ENCODE measurements at regions not wholly inside any gene's neighbourhood (a gene's known extent, or its start where the extent isn't known, plus 50 kb on each side); places are given as distances from the start of the nearest gene placed in this dataset.

DNA sequence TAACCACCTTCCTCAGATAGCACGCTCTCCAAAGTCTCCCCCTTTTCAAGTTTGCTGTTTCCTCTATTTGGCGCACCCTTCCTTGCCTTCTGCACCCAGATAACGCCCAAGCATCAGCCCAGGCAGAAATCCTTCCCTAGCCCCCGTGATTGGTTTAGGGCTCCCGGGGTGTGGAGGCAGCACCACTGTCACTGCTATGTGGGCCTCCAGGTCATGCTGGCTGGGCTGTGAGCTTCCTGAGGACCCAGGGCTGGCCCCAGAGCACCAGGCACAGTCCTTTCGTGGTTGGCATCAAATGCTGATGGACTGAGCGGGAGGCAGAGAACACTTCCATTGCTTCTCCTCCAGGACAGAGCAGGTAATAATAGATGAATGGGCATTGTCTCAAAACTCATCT, 311.4 kb downstream of the BCL11B start:
- H3K4me1 Mint-ChIP-seq = peaks cover 13% of the 10 kb centered on the region in 2 donors
- Histone ChIP-seq H3K9me3 (ENCODE audit: control insufficient read depth, insufficient read depth, low read length) (no peaks in the 10 kb centered on the region), H3K27me3 (ENCODE audit: control insufficient read depth, insufficient read depth, low read length) (no peaks in the 10 kb centered on the region), H3K4me1 (ENCODE audit: control insufficient read depth, insufficient read depth, low read length) (peaks cover 18% of the 10 kb centered on the region), H3K36me3 (ENCODE audit: control insufficient read depth, insufficient read depth, low read length) (no peaks in the 10 kb centered on the region), H3K4me3 (ENCODE audit: low read length) (no peak overlapping the region), H3K27ac (ENCODE audit: low read length) (no peak overlapping the region)
- 82% methylated on average over 7 of the region's 7 CpGs for WGBS (ENCODE audit: insufficient coverage)
- no peaks in the 10 kb centered on the region for H3K9me3 Mint-ChIP-seq
- DNase-seq = no peak
- peaks cover 6 to 13% of the 10 kb centered on the region in 2 donors for H3K27me3 Mint-ChIP-seq (ENCODE audit: low read depth in 2 of 2)
- H3K27ac Mint-ChIP-seq = no peak overlapping the region
- H3K4me3 Mint-ChIP-seq = no peak overlapping the region
- no peak for ATAC-seq
- TF ChIP-seq, protein P1, sequence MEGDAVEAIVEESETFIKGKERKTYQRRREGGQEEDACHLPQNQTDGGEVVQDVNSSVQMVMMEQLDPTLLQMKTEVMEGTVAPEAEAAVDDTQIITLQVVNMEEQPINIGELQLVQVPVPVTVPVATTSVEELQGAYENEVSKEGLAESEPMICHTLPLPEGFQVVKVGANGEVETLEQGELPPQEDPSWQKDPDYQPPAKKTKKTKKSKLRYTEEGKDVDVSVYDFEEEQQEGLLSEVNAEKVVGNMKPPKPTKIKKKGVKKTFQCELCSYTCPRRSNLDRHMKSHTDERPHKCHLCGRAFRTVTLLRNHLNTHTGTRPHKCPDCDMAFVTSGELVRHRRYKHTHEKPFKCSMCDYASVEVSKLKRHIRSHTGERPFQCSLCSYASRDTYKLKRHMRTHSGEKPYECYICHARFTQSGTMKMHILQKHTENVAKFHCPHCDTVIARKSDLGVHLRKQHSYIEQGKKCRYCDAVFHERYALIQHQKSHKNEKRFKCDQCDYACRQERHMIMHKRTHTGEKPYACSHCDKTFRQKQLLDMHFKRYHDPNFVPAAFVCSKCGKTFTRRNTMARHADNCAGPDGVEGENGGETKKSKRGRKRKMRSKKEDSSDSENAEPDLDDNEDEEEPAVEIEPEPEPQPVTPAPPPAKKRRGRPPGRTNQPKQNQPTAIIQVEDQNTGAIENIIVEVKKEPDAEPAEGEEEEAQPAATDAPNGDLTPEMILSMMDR (IDR thresholded peaks at IDR 0.05) = no peak
- no peaks in the 10 kb centered on the region for H3K36me3 Mint-ChIP-seq
- intact Hi-C loops (cut with micrococcal nuclease) = no loop called here

DNA sequence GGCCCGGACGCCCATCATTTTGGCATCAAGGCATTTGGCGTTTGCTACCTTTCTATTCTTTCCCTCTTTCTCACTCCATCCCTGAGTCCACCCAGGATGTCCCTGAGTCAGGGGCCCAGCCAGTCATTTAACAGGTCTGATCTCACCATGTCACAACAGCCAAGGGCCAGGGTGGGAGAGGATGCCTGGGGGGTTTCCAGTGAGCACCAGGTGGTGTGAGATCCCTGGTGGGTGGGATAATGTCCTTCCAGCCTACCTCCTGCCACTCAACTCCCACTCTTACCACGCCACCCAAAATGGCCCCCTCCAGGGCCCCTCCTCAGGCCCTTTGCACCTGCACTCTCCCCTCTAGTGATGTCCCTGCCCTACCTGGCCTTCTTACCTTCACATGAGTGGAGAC, 310.8 kb downstream of the BCL11B start:
- Mint-ChIP-seq H3K4me3 (no peak overlapping the region), H3K36me3 (no peaks in the 10 kb centered on the region), H3K9me3 (no peaks in the 10 kb centered on the region), H3K27ac (no peak overlapping the region), H3K27me3 (ENCODE audit: low read depth in 2 of 2) (peaks cover 6 to 13% of the 10 kb centered on the region in 2 donors), H3K4me1 (peaks cover 15% of the 10 kb centered on the region in 2 donors)
- Histone ChIP-seq H3K36me3 (ENCODE audit: control insufficient read depth, insufficient read depth, low read length) (no peaks in the 10 kb centered on the region), H3K4me3 (ENCODE audit: low read length) (no peak overlapping the region), H3K4me1 (ENCODE audit: control insufficient read depth, insufficient read depth, low read length) (peaks cover 18% of the 10 kb centered on the region), H3K27ac (ENCODE audit: low read length) (no peak overlapping the region), H3K9me3 (ENCODE audit: control insufficient read depth, insufficient read depth, low read length) (no peaks in the 10 kb centered on the region), H3K27me3 (ENCODE audit: control insufficient read depth, insufficient read depth, low read length) (no peaks in the 10 kb centered on the region)
- intact Hi-C loops (cut with micrococcal nuclease) = no loop called here
- ATAC-seq (no peak), DNase-seq (no peak)
- 90% methylated on average over 4 of the region's 4 CpGs for WGBS (ENCODE audit: insufficient coverage)
- TF ChIP-seq, protein P1 (IDR thresholded peaks at IDR 0.05) = no peak

DNA sequence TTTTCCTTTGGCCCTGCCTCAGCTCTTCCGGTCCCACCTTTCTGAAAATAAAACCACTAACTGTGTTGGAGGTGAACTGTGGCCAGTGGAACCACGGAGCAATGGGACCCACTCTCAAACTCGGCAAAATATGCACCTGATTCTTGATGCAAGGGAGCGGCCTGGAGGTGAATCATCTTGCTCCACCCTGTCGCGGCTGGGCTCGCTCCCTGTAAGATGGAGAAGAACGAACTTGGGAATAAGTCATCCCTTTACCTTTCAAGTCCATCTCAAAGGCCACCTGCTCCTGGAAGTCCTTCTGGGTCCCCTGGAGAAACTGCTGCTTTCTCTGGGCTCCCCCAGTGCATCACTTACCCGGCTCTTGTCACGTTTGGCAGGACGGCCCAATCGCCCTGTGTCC, 309.9 kb downstream of the BCL11B start:
- peaks cover 6 to 13% of the 10 kb centered on the region in 2 donors for H3K27me3 Mint-ChIP-seq (ENCODE audit: low read depth in 2 of 2)
- H3K4me3 Mint-ChIP-seq = no peak overlapping the region
- DNase-seq (no peak), ATAC-seq (no peak)
- TF ChIP-seq, protein P1 (IDR thresholded peaks at IDR 0.05) = no peak
- Histone ChIP-seq H3K4me3 (ENCODE audit: low read length) (no peak overlapping the region), H3K9me3 (ENCODE audit: control insufficient read depth, insufficient read depth, low read length) (no peaks in the 10 kb centered on the region), H3K27me3 (ENCODE audit: control insufficient read depth, insufficient read depth, low read length) (no peaks in the 10 kb centered on the region), H3K36me3 (ENCODE audit: control insufficient read depth, insufficient read depth, low read length) (no peaks in the 10 kb centered on the region), H3K4me1 (ENCODE audit: control insufficient read depth, insufficient read depth, low read length) (peaks cover 18% of the 10 kb centered on the region), H3K27ac (ENCODE audit: low read length) (no peak overlapping the region)
- 82% methylated on average over 12 of the region's 12 CpGs for WGBS (ENCODE audit: insufficient coverage)
- H3K4me1 Mint-ChIP-seq = peaks cover 15% of the 10 kb centered on the region in 2 donors
- no peaks in the 10 kb centered on the region for H3K9me3 Mint-ChIP-seq
- intact Hi-C loops (cut with micrococcal nuclease) = no loop called here
- H3K36me3 Mint-ChIP-seq = no peaks in the 10 kb centered on the region
- H3K27ac Mint-ChIP-seq = no peak overlapping the region

DNA sequence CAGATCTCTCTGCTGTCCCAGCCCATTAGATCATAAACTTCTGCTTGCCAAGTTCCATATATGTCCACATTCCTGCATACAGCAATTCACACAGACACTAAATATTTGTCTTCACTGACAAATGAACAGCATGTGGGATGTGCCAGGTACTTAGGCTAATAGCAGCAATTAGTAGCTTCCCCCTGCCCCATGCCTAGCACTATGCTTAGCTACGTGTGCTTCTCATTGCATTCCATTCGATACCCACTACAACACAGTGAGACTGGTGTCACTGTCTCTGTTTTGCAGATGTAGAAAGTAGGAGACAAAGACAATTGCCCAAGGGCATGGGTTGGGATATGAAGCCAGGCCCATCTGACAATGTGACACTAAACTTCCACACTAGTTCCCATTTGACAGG, 308.4 kb downstream of the BCL11B start:
- H3K9me3 Mint-ChIP-seq = no peaks in the 10 kb centered on the region
- intact Hi-C loops (cut with micrococcal nuclease) = no loop called here
- no peak overlapping the region for H3K4me3 Mint-ChIP-seq
- Histone ChIP-seq H3K4me1 (ENCODE audit: control insufficient read depth, insufficient read depth, low read length) (peaks cover 18% of the 10 kb centered on the region), H3K4me3 (ENCODE audit: low read length) (no peak overlapping the region), H3K36me3 (ENCODE audit: control insufficient read depth, insufficient read depth, low read length) (no peaks in the 10 kb centered on the region), H3K27me3 (ENCODE audit: control insufficient read depth, insufficient read depth, low read length) (no peaks in the 10 kb centered on the region), H3K9me3 (ENCODE audit: control insufficient read depth, insufficient read depth, low read length) (no peaks in the 10 kb centered on the region), H3K27ac (ENCODE audit: low read length) (no peak overlapping the region)
- DNase-seq = no peak
- peaks cover 15% of the 10 kb centered on the region in 2 donors for H3K4me1 Mint-ChIP-seq
- ATAC-seq = no peak
- H3K27ac Mint-ChIP-seq = no peak overlapping the region
- H3K27me3 Mint-ChIP-seq (ENCODE audit: low read depth in 2 of 2) = peaks cover 6 to 16% of the 10 kb centered on the region in 2 donors
- no CpG with 5 or more reads among the region's 2 CpGs for WGBS (ENCODE audit: insufficient coverage)
- no peaks in the 10 kb centered on the region for H3K36me3 Mint-ChIP-seq
- TF ChIP-seq, protein P1 (IDR thresholded peaks at IDR 0.05) = no peak
